DND-41 (cell line): ENCODE measurements at regions not wholly inside any gene's neighbourhood (a gene's known extent, or its start where the extent isn't known, plus 50 kb on each side); places are given as distances from the start of the nearest gene placed in this dataset.
"Not testable (repeated sequence)": the region's sequence is repeated elsewhere in the genome, so short reads cannot be mapped to it uniquely, and the experiment has no call there.

Experiments
- CTCF ChIP-seq: IDR thresholded peaks from 2 replicates; pipeline ENCODE4 v1.5.1; 2012; ENCODE audit warnings: borderline replicate concordance, low read length, moderate library complexity, mild to moderate bottlenecking; ENCODE audit not compliant: poor library complexity, severe bottlenecking; ENCODE audit errors: extremely low read depth
- EZH2 ChIP-seq: IDR thresholded peaks from 3 replicates; pipeline ENCODE4 v1.6.1; 2012; ENCODE audit warnings: borderline replicate concordance, low read depth, mild to moderate bottlenecking, moderate library complexity, low read length, inconsistent platforms; ENCODE audit not compliant: severe bottlenecking

- TF ChIP-seq CTCF, EZH2: not testable (repeated sequence)
Observed at GRCh38 chr13:31607531-31607930, 131.8 kb upstream of the RXFP2 start.
